PFSK-1 (cell line): ENCODE measurements at regions not wholly inside any gene's neighbourhood (a gene's known extent, or its start where the extent isn't known, plus 50 kb on each side); places are given as distances from the start of the nearest gene placed in this dataset.

Source experiments
- FOXP2 ChIP-seq: optimal IDR thresholded peaks from 2 replicates; pipeline ENCODE3; 2011; ENCODE audit warnings: borderline replicate concordance, control low read depth, inconsistent platforms; ENCODE audit not compliant: insufficient read depth; ENCODE audit errors: extremely low read length, extremely low read depth
- POLR2AphosphoS5 ChIP-seq: IDR thresholded peaks from 2 replicates; pipeline ENCODE4 v1.6.1; 2012; ENCODE audit warnings: low read depth, mild to moderate bottlenecking, control low read depth, low read length, moderate library complexity
- REST ChIP-seq, 2 experiments: IDR thresholded peaks; 2 replicates each; pipeline versions ENCODE4 v1.6.1 to v1.8.0; 2011 to 2012; ENCODE audit warnings: low read depth in 2 of 2, low read length in 2 of 2, control low read depth in 1 of 2, inconsistent platforms in 1 of 2, mild to moderate bottlenecking in 1 of 2, moderate library complexity in 1 of 2; ENCODE audit not compliant: insufficient read depth in 1 of 2
- SIN3A ChIP-seq: IDR thresholded peaks from 2 replicates; pipeline ENCODE4 v1.6.1; 2012; ENCODE audit warnings: mild to moderate bottlenecking, low read length, moderate library complexity, borderline replicate concordance; ENCODE audit not compliant: insufficient read depth
- TAF1 ChIP-seq: IDR thresholded peaks from 2 replicates; pipeline ENCODE4 v1.6.1; 2012; ENCODE audit warnings: low read length, control low read depth, borderline replicate concordance; ENCODE audit not compliant: insufficient read depth

DNA sequence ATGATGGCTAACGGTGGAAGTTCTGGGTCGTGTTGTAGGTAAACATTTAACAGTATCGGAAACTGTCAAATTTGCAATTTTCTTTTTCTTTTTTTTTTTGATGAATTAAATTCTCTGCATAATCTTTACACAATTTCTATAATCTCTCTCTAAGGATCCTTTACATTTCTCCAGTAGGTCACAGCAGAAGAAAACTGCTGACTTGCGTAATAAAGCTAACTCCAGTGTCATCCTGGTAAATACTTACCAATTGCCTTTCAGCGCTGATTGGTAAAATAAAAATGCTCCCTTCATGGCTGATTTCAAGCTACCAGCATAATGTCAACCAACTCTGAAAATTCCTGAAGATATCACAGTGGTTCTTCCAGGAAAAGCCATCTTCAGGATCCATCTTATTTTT is 510.5 kb upstream of the ATXN8OS start:
- TF ChIP-seq REST (IDR thresholded peaks at IDR 0.05; ENCODE audit: insufficient read depth in 1 of 2, low read depth in 2 of 2, low read length in 2 of 2) (no peak), POLR2AphosphoS5 (no peak), SIN3A (no peak), FOXP2 (no peak), TAF1 (no peak)

GRCh38 chr13:69595181-69595580 is 512.4 kb upstream of the ATXN8OS start:
- no peak for TF ChIP-seq FOXP2
- no peak for TF ChIP-seq TAF1
- TF ChIP-seq POLR2AphosphoS5, result no peak
- TF ChIP-seq REST (IDR thresholded peaks at IDR 0.05; ENCODE audit: insufficient read depth in 1 of 2, low read depth in 2 of 2, low read length in 2 of 2), result no peak
- TF ChIP-seq SIN3A, result no peak

- TF ChIP-seq POLR2AphosphoS5 (no peak), SIN3A (no peak), TAF1 (no peak), FOXP2 (no peak), REST (IDR thresholded peaks at IDR 0.05; ENCODE audit: insufficient read depth in 1 of 2, low read depth in 2 of 2, low read length in 2 of 2) (no peak)
These were observed 516.2 kb upstream of the ATXN8OS start for GRCh38 chr13:69591437-69591836.

GRCh38 chr13:69589531-69590235 is 517.9 kb upstream of the ATXN8OS start:
- TF ChIP-seq SIN3A (no peak), FOXP2 (no peak), TAF1 (no peak), REST (IDR thresholded peaks at IDR 0.05; ENCODE audit: insufficient read depth in 1 of 2, low read depth in 2 of 2, low read length in 2 of 2) (no peak), POLR2AphosphoS5 (no peak)

DNA sequence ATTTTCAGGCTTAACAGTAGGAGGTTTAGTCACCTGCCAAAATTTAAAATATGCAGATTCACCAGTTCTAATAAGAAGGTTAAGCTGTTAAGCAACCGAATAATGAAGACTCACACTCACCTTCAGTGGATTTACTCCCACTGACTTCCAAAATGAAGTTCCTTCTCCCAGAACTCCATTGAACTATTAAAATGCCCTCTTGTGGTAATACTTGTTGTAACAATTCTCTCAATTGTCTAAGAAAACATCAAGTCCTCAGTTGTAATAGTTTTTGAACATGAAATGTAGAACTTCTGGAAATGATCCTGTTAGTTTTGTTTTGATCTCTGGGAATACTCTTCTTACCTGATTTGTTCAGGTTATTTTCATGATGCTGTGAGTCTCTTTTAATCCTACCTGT is 522.0 kb upstream of the ATXN8OS start:
- TF ChIP-seq REST (IDR thresholded peaks at IDR 0.05; ENCODE audit: insufficient read depth in 1 of 2, low read depth in 2 of 2, low read length in 2 of 2), result no peak
- no peak for TF ChIP-seq TAF1
- TF ChIP-seq SIN3A, result no peak
- TF ChIP-seq FOXP2, result no peak
- no peak for TF ChIP-seq POLR2AphosphoS5
